HL-60 (cell line): ENCODE measurements at regions not wholly inside any gene's neighbourhood (a gene's known extent, or its start where the extent isn't known, plus 50 kb on each side); places are given as distances from the start of the nearest gene placed in this dataset.

Experiments used
- DNase-seq, 2 experiments: peaks; one replicate each; pipeline ENCODE4 v3.0.0-alpha.2; 2010 to 2020; ENCODE audit warnings: low read depth in 1 of 2, low spot score in 1 of 2
- H3K27ac ChIP-seq: fragments of 250-450 bp; sonication (Bioruptor Pico); replicated peaks from 2 replicates; pipeline ENCODE4 v1.5.1; 2020; ENCODE audit warnings: mild to moderate bottlenecking, moderate library complexity
- H3K27me3 ChIP-seq: fragments of 250-450 bp; sonication (Bioruptor Pico); 2 replicates; pipeline ENCODE4 v1.5.1; 2021; ENCODE audit warnings: mild to moderate bottlenecking, moderate library complexity; ENCODE audit not compliant: insufficient read depth, poor library complexity, severe bottlenecking
- H3K4me3 ChIP-seq: replicated peaks from 2 replicates; pipeline ENCODE4 v1.5.1; 2011; ENCODE audit warnings: mild to moderate bottlenecking, control low read depth, low read length; ENCODE audit not compliant: insufficient read depth
- GABPA ChIP-seq: IDR thresholded peaks from 2 replicates; pipeline ENCODE4 v1.6.1; 2012; ENCODE audit warnings: low read depth
- POLR2AphosphoS5 ChIP-seq: IDR thresholded peaks from 2 replicates; pipeline ENCODE4 v1.6.1; 2012; ENCODE audit warnings: low read depth
- SPI1 ChIP-seq: IDR thresholded peaks from 2 replicates; pipeline ENCODE4 v1.6.1; 2012; ENCODE audit warnings: low read depth, mild to moderate bottlenecking, borderline replicate concordance
- TF ChIP-seq, protein P1 (sequence below): IDR thresholded peaks from 2 replicates; pipeline ENCODE4 v1.6.1; 2012; ENCODE audit warnings: low read depth; ENCODE audit not compliant: insufficient replicate concordance
- TF ChIP-seq, protein P2 (sequence below): IDR thresholded peaks from one replicate; pipeline ENCODE4 v1.5.1; 2011; ENCODE audit warnings: low read length, control low read depth, inconsistent platforms; ENCODE audit not compliant: insufficient read depth

DNA sequence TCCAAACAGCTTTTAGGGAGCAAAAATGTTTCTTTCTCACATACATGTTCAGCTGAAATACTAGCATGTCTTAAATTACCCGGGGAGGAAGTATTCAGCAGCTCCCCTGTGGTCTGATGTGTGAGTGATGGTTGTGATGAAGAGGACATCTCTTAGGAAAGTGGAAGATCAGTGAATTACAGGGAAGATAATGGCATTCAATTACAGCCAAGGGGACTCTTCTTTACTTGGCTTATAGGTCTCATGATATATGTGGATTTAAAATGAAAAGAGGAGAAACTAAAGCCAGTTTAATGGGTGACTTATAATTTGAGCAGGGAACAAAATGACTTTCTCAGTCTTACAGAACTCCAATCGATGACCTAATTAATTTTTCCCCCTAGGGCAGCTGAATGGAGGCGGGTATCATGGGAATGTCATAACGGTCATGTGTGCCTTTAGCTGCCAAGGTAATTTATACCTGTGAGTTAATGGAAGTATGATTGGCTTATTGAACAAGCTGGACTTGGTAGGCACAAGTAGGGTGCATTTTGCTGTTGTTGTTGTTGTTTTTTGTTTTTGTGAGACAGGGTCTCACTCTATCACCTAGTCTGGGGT lies 198.8 kb downstream of the HIPK3 start:
- no peak overlapping the region for H3K27ac ChIP-seq
- peaks cover 8% of the 10 kb centered on the region for H3K27me3 ChIP-seq
- DNase-seq: no peak
- H3K4me3 ChIP-seq: no peak overlapping the region
- TF ChIP-seq, protein P1, sequence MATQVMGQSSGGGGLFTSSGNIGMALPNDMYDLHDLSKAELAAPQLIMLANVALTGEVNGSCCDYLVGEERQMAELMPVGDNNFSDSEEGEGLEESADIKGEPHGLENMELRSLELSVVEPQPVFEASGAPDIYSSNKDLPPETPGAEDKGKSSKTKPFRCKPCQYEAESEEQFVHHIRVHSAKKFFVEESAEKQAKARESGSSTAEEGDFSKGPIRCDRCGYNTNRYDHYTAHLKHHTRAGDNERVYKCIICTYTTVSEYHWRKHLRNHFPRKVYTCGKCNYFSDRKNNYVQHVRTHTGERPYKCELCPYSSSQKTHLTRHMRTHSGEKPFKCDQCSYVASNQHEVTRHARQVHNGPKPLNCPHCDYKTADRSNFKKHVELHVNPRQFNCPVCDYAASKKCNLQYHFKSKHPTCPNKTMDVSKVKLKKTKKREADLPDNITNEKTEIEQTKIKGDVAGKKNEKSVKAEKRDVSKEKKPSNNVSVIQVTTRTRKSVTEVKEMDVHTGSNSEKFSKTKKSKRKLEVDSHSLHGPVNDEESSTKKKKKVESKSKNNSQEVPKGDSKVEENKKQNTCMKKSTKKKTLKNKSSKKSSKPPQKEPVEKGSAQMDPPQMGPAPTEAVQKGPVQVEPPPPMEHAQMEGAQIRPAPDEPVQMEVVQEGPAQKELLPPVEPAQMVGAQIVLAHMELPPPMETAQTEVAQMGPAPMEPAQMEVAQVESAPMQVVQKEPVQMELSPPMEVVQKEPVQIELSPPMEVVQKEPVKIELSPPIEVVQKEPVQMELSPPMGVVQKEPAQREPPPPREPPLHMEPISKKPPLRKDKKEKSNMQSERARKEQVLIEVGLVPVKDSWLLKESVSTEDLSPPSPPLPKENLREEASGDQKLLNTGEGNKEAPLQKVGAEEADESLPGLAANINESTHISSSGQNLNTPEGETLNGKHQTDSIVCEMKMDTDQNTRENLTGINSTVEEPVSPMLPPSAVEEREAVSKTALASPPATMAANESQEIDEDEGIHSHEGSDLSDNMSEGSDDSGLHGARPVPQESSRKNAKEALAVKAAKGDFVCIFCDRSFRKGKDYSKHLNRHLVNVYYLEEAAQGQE: no peak
- TF ChIP-seq, protein P2, sequence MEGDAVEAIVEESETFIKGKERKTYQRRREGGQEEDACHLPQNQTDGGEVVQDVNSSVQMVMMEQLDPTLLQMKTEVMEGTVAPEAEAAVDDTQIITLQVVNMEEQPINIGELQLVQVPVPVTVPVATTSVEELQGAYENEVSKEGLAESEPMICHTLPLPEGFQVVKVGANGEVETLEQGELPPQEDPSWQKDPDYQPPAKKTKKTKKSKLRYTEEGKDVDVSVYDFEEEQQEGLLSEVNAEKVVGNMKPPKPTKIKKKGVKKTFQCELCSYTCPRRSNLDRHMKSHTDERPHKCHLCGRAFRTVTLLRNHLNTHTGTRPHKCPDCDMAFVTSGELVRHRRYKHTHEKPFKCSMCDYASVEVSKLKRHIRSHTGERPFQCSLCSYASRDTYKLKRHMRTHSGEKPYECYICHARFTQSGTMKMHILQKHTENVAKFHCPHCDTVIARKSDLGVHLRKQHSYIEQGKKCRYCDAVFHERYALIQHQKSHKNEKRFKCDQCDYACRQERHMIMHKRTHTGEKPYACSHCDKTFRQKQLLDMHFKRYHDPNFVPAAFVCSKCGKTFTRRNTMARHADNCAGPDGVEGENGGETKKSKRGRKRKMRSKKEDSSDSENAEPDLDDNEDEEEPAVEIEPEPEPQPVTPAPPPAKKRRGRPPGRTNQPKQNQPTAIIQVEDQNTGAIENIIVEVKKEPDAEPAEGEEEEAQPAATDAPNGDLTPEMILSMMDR: no peak
- TF ChIP-seq SPI1 (no peak), POLR2AphosphoS5 (no peak), GABPA (no peak)

DNA sequence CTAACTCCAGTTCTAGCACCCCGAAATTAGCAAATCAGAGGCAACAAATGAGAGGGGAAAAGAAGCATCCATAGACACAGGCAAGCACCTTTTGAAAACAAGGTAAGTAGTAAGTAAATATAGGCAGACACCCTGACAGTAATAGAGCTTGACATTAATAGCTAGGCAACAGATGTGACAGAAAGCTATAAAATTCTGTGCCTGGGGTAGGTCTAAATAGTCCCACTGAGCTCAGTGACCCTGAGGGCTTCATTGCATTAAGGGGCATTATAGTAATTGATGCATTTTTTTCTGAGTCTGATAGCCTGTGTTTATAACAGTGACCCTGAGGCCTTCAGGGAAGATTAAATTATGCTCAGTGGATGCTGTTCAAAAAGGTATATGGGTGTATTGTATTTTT lies 197.1 kb downstream of the HIPK3 start:
- DNase-seq: no peak
- no peak overlapping the region for H3K4me3 ChIP-seq
- peaks cover 8% of the 10 kb centered on the region for H3K27me3 ChIP-seq
- no peak for TF ChIP-seq GABPA
- no peak for TF ChIP-seq POLR2AphosphoS5
- TF ChIP-seq, protein P2: no peak
- TF ChIP-seq, protein P1: no peak
- no peak overlapping the region for H3K27ac ChIP-seq

DNA sequence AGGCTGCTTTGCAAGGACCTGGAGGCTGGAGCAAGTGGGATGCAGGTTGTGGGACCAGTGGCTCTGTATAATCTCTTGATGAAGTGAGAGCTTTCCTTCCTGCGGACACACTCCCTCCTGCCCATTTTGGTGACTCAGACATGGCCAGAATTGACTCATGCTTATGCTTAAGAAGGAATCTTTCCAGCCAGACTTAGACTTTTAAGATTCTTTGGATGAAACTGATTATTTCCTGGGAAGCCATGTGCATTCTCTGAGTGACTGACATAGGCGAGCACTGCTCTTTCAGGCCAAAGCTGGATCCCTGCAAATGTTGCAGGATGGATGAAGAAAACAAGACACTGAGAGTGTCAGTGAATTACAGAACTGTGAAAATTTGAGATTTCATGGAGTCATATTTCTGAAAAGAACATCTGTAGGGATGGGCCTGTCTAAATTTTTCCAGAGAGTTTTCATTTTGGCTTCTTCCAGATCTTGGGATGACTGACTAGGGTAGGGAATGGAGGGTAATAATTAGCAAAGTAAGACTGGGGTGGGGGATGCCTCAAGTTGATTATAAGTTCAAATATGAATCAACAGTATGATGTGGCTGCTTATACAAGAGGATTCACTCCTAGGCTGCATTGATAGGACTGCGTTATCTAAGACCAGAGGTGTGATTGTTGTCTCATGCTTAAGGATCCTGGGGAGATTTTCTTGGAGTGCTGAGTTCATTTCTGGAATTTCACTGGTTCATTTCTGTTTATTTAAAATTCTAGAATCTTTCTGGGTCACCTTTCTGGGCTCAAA lies 195.8 kb downstream of the HIPK3 start:
- peaks cover 11% of the 10 kb centered on the region for H3K27me3 ChIP-seq
- TF ChIP-seq GABPA (no peak), POLR2AphosphoS5 (no peak)
- no peak overlapping the region for H3K27ac ChIP-seq
- DNase-seq: no peak
- no peak overlapping the region for H3K4me3 ChIP-seq

DNA sequence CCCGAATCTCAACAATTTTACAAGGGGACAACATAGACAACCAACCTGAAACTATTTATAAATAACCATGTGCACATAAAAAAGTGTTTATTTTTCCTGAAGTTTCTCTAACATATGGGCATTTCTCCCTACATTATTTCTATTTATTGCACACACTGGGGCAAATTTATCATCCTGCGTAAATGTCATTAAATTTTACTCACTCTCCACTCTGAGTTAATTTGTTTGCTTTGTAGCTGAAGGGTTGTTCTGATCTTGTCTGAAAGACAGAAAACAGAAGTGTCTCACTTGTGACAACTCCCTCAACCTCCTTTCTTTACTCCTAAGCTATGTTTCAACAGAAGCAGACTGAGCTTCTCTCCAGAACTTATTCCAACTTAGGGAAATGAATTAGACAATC lies 194.2 kb downstream of the HIPK3 start:
- no peak overlapping the region for H3K4me3 ChIP-seq
- no peak overlapping the region for H3K27ac ChIP-seq
- no peak for DNase-seq
- peaks cover 11% of the 10 kb centered on the region for H3K27me3 ChIP-seq
- no peak for TF ChIP-seq GABPA
- TF ChIP-seq, protein P1: no peak
- TF ChIP-seq, protein P2: no peak
- no peak for TF ChIP-seq POLR2AphosphoS5
- TF ChIP-seq SPI1: no peak
